Activated CD4-positive, alpha-beta memory T cell treated with anti-CD3 and anti-CD28 coated beads, Interleukin-2, amount 10 ng/mL, durations not matched to agents 7 days and 5 days (primary cell): ENCODE measurements at regions not wholly inside any gene's neighbourhood (a gene's known extent, or its start where the extent isn't known, plus 50 kb on each side); places are given as distances from the start of the nearest gene placed in this dataset.

Source experiments
- CTCF ChIA-PET: fragments of 350-600 bp; sonication (Branson Sonifier 250); formaldehyde crosslinking; loops from one replicate; lab custom pipeline; 2021; ENCODE audit warnings: antibody characterized with exemption, inconsistent platforms; lab: Charles Lee
- POLR2A ChIA-PET: fragments of 350-600 bp; sonication (Branson Sonifier 250); formaldehyde crosslinking; loops from one replicate; lab custom pipeline; 2021; ENCODE audit warnings: antibody characterized with exemption; lab: Charles Lee
- DNase-seq: peaks from one replicate; pipeline ENCODE4 v3.0.0-alpha.2; 2020
- H3K27ac Mint-ChIP-seq: one replicate; pipeline ENCODE4 v1.8.0; 2021; ENCODE audit warnings: mild to moderate bottlenecking, mixed read lengths
- H3K27me3 Mint-ChIP-seq: one replicate; pipeline ENCODE4 v1.8.0; 2021; ENCODE audit warnings: mixed read lengths
- H3K36me3 Mint-ChIP-seq: one replicate; pipeline ENCODE4 v1.8.0; 2021; ENCODE audit warnings: low read depth, mixed read lengths
- H3K4me1 Mint-ChIP-seq: one replicate; pipeline ENCODE4 v1.8.0; 2021; ENCODE audit warnings: mixed read lengths
- H3K4me3 Mint-ChIP-seq: one replicate; pipeline ENCODE4 v1.8.0; 2021; ENCODE audit warnings: mild to moderate bottlenecking, mixed read lengths
- H3K9me3 Mint-ChIP-seq: one replicate; pipeline ENCODE4 v1.8.0; 2021; ENCODE audit warnings: mixed read lengths

- H3K4me3 Mint-ChIP-seq, result no peak overlapping the region
- no peaks in the 10 kb centered on the region for H3K9me3 Mint-ChIP-seq
- H3K4me1 Mint-ChIP-seq, result no peaks in the 10 kb centered on the region
- POLR2A ChIA-PET, result no interaction called here
- H3K27ac Mint-ChIP-seq, result no peak overlapping the region
- no peak for DNase-seq
- no peaks in the 10 kb centered on the region for H3K36me3 Mint-ChIP-seq
- CTCF ChIA-PET, result interaction anchor here (1.2 kb wide), 1 partner anchor 9 kb away, joined by 7 read pairs; no protein-coding TSS in a partner anchor
- H3K27me3 Mint-ChIP-seq, result no peaks in the 10 kb centered on the region
Measured at GRCh38 chr2:71932037-71932779, 215.5 kb downstream of the CYP26B1 start.

GRCh38 chr2:71930049-71930681, 217.5 kb downstream of the CYP26B1 start:
- ChIA-PET POLR2A (no interaction called here), CTCF (no interaction called here)
- Mint-ChIP-seq H3K4me3 (no peak overlapping the region), H3K4me1 (no peaks in the 10 kb centered on the region), H3K36me3 (no peaks in the 10 kb centered on the region), H3K9me3 (no peaks in the 10 kb centered on the region), H3K27ac (no peak overlapping the region), H3K27me3 (no peaks in the 10 kb centered on the region)
- DNase-seq, result peak; percentile 9

- ChIA-PET CTCF (no interaction called here), POLR2A (no interaction called here)
- Mint-ChIP-seq H3K36me3 (no peaks in the 10 kb centered on the region), H3K4me1 (no peaks in the 10 kb centered on the region), H3K27ac (no peak overlapping the region), H3K27me3 (no peaks in the 10 kb centered on the region), H3K4me3 (no peak overlapping the region), H3K9me3 (no peaks in the 10 kb centered on the region)
- DNase-seq, result peak; percentile 11
Measured at GRCh38 chr2:71929482-71929772, 218.2 kb downstream of the CYP26B1 start.

- ChIA-PET POLR2A (no interaction called here), CTCF (no interaction called here)
- no peaks in the 10 kb centered on the region for H3K27me3 Mint-ChIP-seq
- peak; percentile 6 for DNase-seq
- no peaks in the 10 kb centered on the region for H3K4me1 Mint-ChIP-seq
- H3K9me3 Mint-ChIP-seq, result no peaks in the 10 kb centered on the region
- H3K4me3 Mint-ChIP-seq, result no peak overlapping the region
- no peaks in the 10 kb centered on the region for H3K36me3 Mint-ChIP-seq
- no peak overlapping the region for H3K27ac Mint-ChIP-seq
Measured at GRCh38 chr2:71928734-71929481, 218.8 kb downstream of the CYP26B1 start.

GRCh38 chr2:71927757-71928715, 219.6 kb downstream of the CYP26B1 start:
- no peaks in the 10 kb centered on the region for H3K27me3 Mint-ChIP-seq
- DNase-seq, result peak; percentile 8

GRCh38 chr2:71926876-71927756, 220.5 kb downstream of the CYP26B1 start:
- Mint-ChIP-seq H3K36me3 (no peaks in the 10 kb centered on the region), H3K27ac (no peak overlapping the region), H3K27me3 (no peaks in the 10 kb centered on the region), H3K4me1 (no peaks in the 10 kb centered on the region), H3K9me3 (no peaks in the 10 kb centered on the region), H3K4me3 (no peak overlapping the region)
- DNase-seq, result peak; percentile 13
- POLR2A ChIA-PET, result no interaction called here
- CTCF ChIA-PET, result interaction anchor here (0.7 kb wide), 1 partner anchor 53 kb away, joined by 3 read pairs; no protein-coding TSS in a partner anchor

More at GRCh38 chr2:71927757-71928715, 219.6 kb downstream of the CYP26B1 start:
- no peaks in the 10 kb centered on the region for H3K4me1 Mint-ChIP-seq
- no peak overlapping the region for H3K4me3 Mint-ChIP-seq
- ChIA-PET CTCF (no interaction called here), POLR2A (no interaction called here)
- H3K36me3 Mint-ChIP-seq, result no peaks in the 10 kb centered on the region
- no peaks in the 10 kb centered on the region for H3K9me3 Mint-ChIP-seq
- no peak overlapping the region for H3K27ac Mint-ChIP-seq

- ChIA-PET POLR2A (no interaction called here), CTCF (interaction anchor here (0.7 kb wide), 1 partner anchor 52 kb away, joined by 3 read pairs; no protein-coding TSS in a partner anchor)
- H3K9me3 Mint-ChIP-seq, result no peaks in the 10 kb centered on the region
- no peaks in the 10 kb centered on the region for H3K4me1 Mint-ChIP-seq
- no peak overlapping the region for H3K4me3 Mint-ChIP-seq
- peak; percentile 8 for DNase-seq
- H3K27ac Mint-ChIP-seq, result no peak overlapping the region
- no peaks in the 10 kb centered on the region for H3K36me3 Mint-ChIP-seq
- no peaks in the 10 kb centered on the region for H3K27me3 Mint-ChIP-seq
Measured at GRCh38 chr2:71926089-71926447, 221.6 kb downstream of the CYP26B1 start.

- Mint-ChIP-seq H3K27ac (no peak overlapping the region), H3K4me1 (no peaks in the 10 kb centered on the region), H3K36me3 (no peaks in the 10 kb centered on the region), H3K27me3 (no peaks in the 10 kb centered on the region), H3K9me3 (no peaks in the 10 kb centered on the region), H3K4me3 (no peak overlapping the region)
- peak; percentile 10 for DNase-seq
- CTCF ChIA-PET, result interaction anchor here (0.7 to 3.0 kb wide), 4 partner anchors 11 to 654 kb away, joined by 4 to 26 read pairs (median 7); no protein-coding TSS in a partner anchor
- POLR2A ChIA-PET, result no interaction called here
Measured at GRCh38 chr2:71925268-71926088, 222.2 kb downstream of the CYP26B1 start.

- Mint-ChIP-seq H3K36me3 (no peaks in the 10 kb centered on the region), H3K27me3 (no peaks in the 10 kb centered on the region), H3K4me3 (no peak overlapping the region), H3K9me3 (no peaks in the 10 kb centered on the region), H3K4me1 (no peaks in the 10 kb centered on the region), H3K27ac (no peak overlapping the region)
- POLR2A ChIA-PET, result no interaction called here
- CTCF ChIA-PET, result interaction anchor here (0.7 to 3.0 kb wide), 20 partner anchors 8 to 823 kb away, joined by 3 to 26 read pairs (median 4); partner anchors contain the start of genes CYP26B1 and ZNF638
- peak; percentile 43 for DNase-seq
Measured at GRCh38 chr2:71923887-71924533, 223.7 kb downstream of the CYP26B1 start.

- Mint-ChIP-seq H3K4me1 (no peaks in the 10 kb centered on the region), H3K4me3 (no peak overlapping the region), H3K9me3 (no peaks in the 10 kb centered on the region), H3K27ac (no peak overlapping the region), H3K36me3 (no peaks in the 10 kb centered on the region), H3K27me3 (peaks cover 4% of the 10 kb centered on the region)
- DNase-seq, result peak; percentile 12
- ChIA-PET POLR2A (no interaction called here), CTCF (interaction anchor here (0.6 to 3.0 kb wide), 15 partner anchors 9 to 673 kb away, joined by 3 to 26 read pairs (median 4); partner anchors contain the start of genes CYP26B1 and ZNF638)
Measured at GRCh38 chr2:71923143-71923525, 224.5 kb downstream of the CYP26B1 start.
